Skeletal muscle tissue (tissue), 3 donors: ENCODE measurements at regions not wholly inside any gene's neighbourhood (a gene's known extent, or its start where the extent isn't known, plus 50 kb on each side); places are given as distances from the start of the nearest gene placed in this dataset.

Experiments
- H3K27ac ChIP-seq: one replicate; pipeline ENCODE4 v1.7.0; 2013; ENCODE audit warnings: mild to moderate bottlenecking, low read depth, low read length, inconsistent platforms
- H3K27me3 ChIP-seq, 3 donors: one replicate each; pipeline ENCODE4 v1.7.0; 2013; ENCODE audit warnings: low read length in 3 of 3; ENCODE audit not compliant: control insufficient read depth in 3 of 3, insufficient read depth in 3 of 3
- H3K36me3 ChIP-seq, 3 donors: one replicate each; pipeline ENCODE4 v1.7.0; 2013; ENCODE audit warnings: low read length in 3 of 3; ENCODE audit not compliant: control insufficient read depth in 3 of 3, insufficient read depth in 3 of 3
- H3K4me1 ChIP-seq, 3 donors: one replicate each; pipeline ENCODE4 v1.7.0; 2013; ENCODE audit warnings: low read length in 3 of 3, mild to moderate bottlenecking in 3 of 3; ENCODE audit not compliant: control insufficient read depth in 3 of 3, insufficient read depth in 3 of 3
- H3K4me3 ChIP-seq, 3 donors: one replicate each; pipeline ENCODE4 v1.7.0; 2013; ENCODE audit warnings: low read length in 3 of 3
- H3K9ac ChIP-seq, 3 donors: one replicate each; pipeline ENCODE4 v1.7.0; 2013; ENCODE audit warnings: low read length in 3 of 3, mild to moderate bottlenecking in 3 of 3, moderate library complexity in 2 of 3, low read depth in 1 of 3
- H3K9me3 ChIP-seq, 3 donors: one replicate each; pipeline ENCODE4 v1.7.0; 2013; ENCODE audit warnings: low read length in 3 of 3; ENCODE audit not compliant: control insufficient read depth in 3 of 3
- donor health status: Osteomylitis.

GRCh38 chr12:24725616-24726015 is 223.3 kb downstream of the BCAT1 start:
- Histone ChIP-seq H3K36me3 (no peaks in the 10 kb centered on the region), H3K27me3 (no peaks in the 10 kb centered on the region), H3K9me3 (no peaks in the 10 kb centered on the region), H3K4me3 (no peak overlapping the region), H3K27ac (no peak overlapping the region), H3K4me1 (no peaks in the 10 kb centered on the region), H3K9ac (no peak overlapping the region)

DNA sequence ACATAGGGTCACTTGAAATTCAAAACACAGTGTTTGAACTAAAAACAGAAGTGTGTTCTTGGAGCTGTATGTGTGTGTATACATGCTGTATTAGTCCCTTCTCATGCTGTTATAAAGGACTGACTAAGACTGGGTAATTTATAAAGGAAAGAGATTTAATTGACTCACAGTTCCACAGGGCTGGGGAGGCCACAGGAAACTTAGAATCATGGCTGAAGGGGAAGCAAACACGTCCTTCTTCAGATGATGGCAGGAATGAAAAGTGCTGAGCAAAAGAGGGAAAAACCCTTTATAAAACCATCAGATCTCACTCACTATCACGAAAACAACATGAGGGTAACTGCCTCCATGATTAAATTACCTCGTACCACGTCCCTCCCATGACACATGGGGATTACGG is 224.1 kb downstream of the BCAT1 start:
- H3K27me3 ChIP-seq = no peaks in the 10 kb centered on the region
- H3K9ac ChIP-seq = no peak overlapping the region
- H3K36me3 ChIP-seq = no peaks in the 10 kb centered on the region
- H3K9me3 ChIP-seq = no peaks in the 10 kb centered on the region
- no peak overlapping the region for H3K4me3 ChIP-seq
- no peak overlapping the region for H3K27ac ChIP-seq
- H3K4me1 ChIP-seq = no peaks in the 10 kb centered on the region

DNA sequence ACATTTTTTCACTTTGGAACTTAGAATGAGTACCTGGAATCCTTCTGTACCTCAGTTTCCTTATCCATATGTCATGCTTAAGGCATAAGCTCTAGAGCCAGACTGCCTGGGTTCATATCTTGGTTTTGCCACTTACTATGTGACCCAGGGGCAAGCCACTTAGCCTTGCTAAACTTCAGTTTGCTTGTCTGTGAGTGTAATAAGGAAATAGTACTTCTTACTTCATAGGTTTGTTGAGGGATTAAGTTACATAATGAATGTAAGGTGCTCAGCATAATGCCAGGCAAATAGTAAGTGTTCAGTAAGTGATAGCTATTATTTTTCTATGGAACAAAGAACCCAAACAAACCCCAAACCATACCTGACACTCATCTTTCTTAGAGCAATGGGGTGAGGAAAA is 225.1 kb downstream of the BCAT1 start:
- Histone ChIP-seq H3K27ac (no peak overlapping the region), H3K9ac (no peak overlapping the region), H3K9me3 (no peaks in the 10 kb centered on the region), H3K36me3 (no peaks in the 10 kb centered on the region), H3K4me1 (no peaks in the 10 kb centered on the region), H3K27me3 (no peaks in the 10 kb centered on the region), H3K4me3 (no peak overlapping the region)

GRCh38 chr12:24721191-24721590 is 227.7 kb downstream of the BCAT1 start:
- Histone ChIP-seq H3K36me3 (no peaks in the 10 kb centered on the region), H3K27ac (no peak overlapping the region), H3K27me3 (no peaks in the 10 kb centered on the region), H3K9ac (no peak overlapping the region), H3K4me3 (no peak overlapping the region), H3K9me3 (no peaks in the 10 kb centered on the region), H3K4me1 (no peaks in the 10 kb centered on the region)

DNA sequence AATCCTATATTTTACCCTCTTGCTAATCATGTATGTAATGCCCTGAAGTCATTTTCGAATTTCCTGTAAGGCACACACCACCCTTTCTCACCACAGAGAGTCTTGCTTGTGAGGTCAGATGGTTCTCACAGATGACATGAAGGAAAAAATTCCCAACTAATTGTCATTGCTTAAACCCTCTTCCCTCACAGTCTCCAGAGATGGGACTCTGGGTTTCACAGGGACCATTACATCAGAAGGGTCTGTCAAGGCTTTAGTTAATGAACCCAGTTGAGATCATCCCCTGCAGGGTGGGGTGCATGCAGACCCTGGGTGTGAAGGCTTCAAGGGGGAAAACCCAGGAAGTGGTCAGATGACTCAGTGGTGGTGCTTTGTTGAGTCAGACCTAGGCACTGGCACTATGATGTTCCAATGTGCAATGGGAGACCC is 229.6 kb downstream of the BCAT1 start:
- H3K9ac ChIP-seq = no peak overlapping the region
- H3K27ac ChIP-seq = no peak overlapping the region
- H3K4me1 ChIP-seq = no peaks in the 10 kb centered on the region
- H3K27me3 ChIP-seq = no peaks in the 10 kb centered on the region
- no peaks in the 10 kb centered on the region for H3K9me3 ChIP-seq
- H3K4me3 ChIP-seq = no peak overlapping the region
- no peaks in the 10 kb centered on the region for H3K36me3 ChIP-seq

GRCh38 chr12:24718617-24719016 is 230.3 kb downstream of the BCAT1 start:
- Histone ChIP-seq H3K36me3 (no peaks in the 10 kb centered on the region), H3K9ac (no peak overlapping the region), H3K4me1 (no peaks in the 10 kb centered on the region), H3K27ac (no peak overlapping the region), H3K27me3 (no peaks in the 10 kb centered on the region), H3K4me3 (no peak overlapping the region), H3K9me3 (no peaks in the 10 kb centered on the region)

- H3K27ac ChIP-seq = no peak overlapping the region
Observed at GRCh38 chr12:24714237-24714636, 234.7 kb downstream of the BCAT1 start.

GRCh38 chr12:24711056-24712008 is 237.6 kb downstream of the BCAT1 start:
- Histone ChIP-seq H3K4me1 (no peaks in the 10 kb centered on the region), H3K4me3 (no peak overlapping the region), H3K27me3 (no peaks in the 10 kb centered on the region), H3K27ac (no peak overlapping the region), H3K36me3 (no peaks in the 10 kb centered on the region), H3K9ac (no peak overlapping the region), H3K9me3 (no peaks in the 10 kb centered on the region)

More at GRCh38 chr12:24714237-24714636, 234.7 kb downstream of the BCAT1 start:
- no peaks in the 10 kb centered on the region for H3K4me1 ChIP-seq
- H3K27me3 ChIP-seq = no peaks in the 10 kb centered on the region
- H3K9ac ChIP-seq = no peak overlapping the region
- no peaks in the 10 kb centered on the region for H3K9me3 ChIP-seq
- H3K36me3 ChIP-seq = no peaks in the 10 kb centered on the region
- H3K4me3 ChIP-seq = no peak overlapping the region

GRCh38 chr12:24709216-24709615 is 239.7 kb downstream of the BCAT1 start:
- Histone ChIP-seq H3K4me3 (no peak overlapping the region), H3K4me1 (no peaks in the 10 kb centered on the region), H3K36me3 (no peaks in the 10 kb centered on the region), H3K9me3 (no peaks in the 10 kb centered on the region), H3K9ac (no peak overlapping the region), H3K27me3 (no peaks in the 10 kb centered on the region), H3K27ac (no peak overlapping the region)

GRCh38 chr12:24708718-24709117 is 240.2 kb downstream of the BCAT1 start:
- Histone ChIP-seq H3K4me1 (no peaks in the 10 kb centered on the region), H3K36me3 (no peaks in the 10 kb centered on the region), H3K27me3 (no peaks in the 10 kb centered on the region), H3K9me3 (no peaks in the 10 kb centered on the region), H3K9ac (no peak overlapping the region), H3K27ac (no peak overlapping the region), H3K4me3 (no peak overlapping the region)
